ENCODE measurements at regions not wholly inside any gene's neighbourhood (a gene's known extent, or its start where the extent isn't known, plus 50 kb on each side); places are given as distances from the start of the nearest gene placed in this dataset.

DNA sequence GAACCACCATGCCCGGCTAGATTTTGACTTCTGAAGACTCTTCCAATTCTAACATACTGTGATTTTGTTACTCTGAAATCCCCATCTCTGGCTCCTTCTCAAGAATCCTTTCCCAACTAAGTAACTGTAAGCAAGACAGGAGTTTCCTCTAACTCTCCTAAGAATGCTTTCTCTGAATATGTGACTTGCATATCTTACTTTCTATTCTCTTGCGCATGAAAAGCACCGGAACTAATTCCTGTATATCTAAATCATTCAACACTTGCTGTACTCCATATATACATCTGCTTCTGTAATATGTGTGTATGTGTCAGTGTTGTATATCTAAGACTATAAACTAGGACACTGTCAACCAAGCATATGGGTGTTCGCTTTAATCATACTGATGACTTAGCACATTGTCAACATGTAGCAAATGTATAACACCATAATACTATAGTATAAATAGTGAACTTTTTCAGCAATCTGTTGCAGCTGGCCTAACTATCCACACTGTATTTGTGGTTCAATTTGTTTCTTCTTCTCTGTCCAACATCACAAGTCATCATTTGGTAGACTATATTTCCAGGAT is 108.1 kb upstream of the PRDM1 start:
- TF ChIP-seq, protein P1, sequence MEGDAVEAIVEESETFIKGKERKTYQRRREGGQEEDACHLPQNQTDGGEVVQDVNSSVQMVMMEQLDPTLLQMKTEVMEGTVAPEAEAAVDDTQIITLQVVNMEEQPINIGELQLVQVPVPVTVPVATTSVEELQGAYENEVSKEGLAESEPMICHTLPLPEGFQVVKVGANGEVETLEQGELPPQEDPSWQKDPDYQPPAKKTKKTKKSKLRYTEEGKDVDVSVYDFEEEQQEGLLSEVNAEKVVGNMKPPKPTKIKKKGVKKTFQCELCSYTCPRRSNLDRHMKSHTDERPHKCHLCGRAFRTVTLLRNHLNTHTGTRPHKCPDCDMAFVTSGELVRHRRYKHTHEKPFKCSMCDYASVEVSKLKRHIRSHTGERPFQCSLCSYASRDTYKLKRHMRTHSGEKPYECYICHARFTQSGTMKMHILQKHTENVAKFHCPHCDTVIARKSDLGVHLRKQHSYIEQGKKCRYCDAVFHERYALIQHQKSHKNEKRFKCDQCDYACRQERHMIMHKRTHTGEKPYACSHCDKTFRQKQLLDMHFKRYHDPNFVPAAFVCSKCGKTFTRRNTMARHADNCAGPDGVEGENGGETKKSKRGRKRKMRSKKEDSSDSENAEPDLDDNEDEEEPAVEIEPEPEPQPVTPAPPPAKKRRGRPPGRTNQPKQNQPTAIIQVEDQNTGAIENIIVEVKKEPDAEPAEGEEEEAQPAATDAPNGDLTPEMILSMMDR (IDR thresholded peaks at IDR 0.05): no peak
- no peak for TF ChIP-seq EZH2 (IDR thresholded peaks at IDR 0.05; ENCODE audit: borderline replicate concordance, insufficient read depth, low read depth, low read length, poor library complexity, severe bottlenecking)
